LNCAP (cell line): ENCODE measurements at regions not wholly inside any gene's neighbourhood (a gene's known extent, or its start where the extent isn't known, plus 50 kb on each side); places are given as distances from the start of the nearest gene placed in this dataset.

ENCODE experiments used
- TF ChIP-seq, protein P1 (sequence below): fragments of 450-650 bp; IDR thresholded peaks from 2 replicates; pipeline ENCODE4 v1.5.1; 2017; ENCODE audit warnings: mild to moderate bottlenecking

- TF ChIP-seq, protein P1, sequence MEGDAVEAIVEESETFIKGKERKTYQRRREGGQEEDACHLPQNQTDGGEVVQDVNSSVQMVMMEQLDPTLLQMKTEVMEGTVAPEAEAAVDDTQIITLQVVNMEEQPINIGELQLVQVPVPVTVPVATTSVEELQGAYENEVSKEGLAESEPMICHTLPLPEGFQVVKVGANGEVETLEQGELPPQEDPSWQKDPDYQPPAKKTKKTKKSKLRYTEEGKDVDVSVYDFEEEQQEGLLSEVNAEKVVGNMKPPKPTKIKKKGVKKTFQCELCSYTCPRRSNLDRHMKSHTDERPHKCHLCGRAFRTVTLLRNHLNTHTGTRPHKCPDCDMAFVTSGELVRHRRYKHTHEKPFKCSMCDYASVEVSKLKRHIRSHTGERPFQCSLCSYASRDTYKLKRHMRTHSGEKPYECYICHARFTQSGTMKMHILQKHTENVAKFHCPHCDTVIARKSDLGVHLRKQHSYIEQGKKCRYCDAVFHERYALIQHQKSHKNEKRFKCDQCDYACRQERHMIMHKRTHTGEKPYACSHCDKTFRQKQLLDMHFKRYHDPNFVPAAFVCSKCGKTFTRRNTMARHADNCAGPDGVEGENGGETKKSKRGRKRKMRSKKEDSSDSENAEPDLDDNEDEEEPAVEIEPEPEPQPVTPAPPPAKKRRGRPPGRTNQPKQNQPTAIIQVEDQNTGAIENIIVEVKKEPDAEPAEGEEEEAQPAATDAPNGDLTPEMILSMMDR: no peak
Measured at GRCh38 chr6:115310156-115310555, 750.5 kb downstream of the FRK start.

- TF ChIP-seq, protein P1: no peak
Measured at GRCh38 chr6:115302731-115303130, 758.0 kb downstream of the FRK start.

DNA sequence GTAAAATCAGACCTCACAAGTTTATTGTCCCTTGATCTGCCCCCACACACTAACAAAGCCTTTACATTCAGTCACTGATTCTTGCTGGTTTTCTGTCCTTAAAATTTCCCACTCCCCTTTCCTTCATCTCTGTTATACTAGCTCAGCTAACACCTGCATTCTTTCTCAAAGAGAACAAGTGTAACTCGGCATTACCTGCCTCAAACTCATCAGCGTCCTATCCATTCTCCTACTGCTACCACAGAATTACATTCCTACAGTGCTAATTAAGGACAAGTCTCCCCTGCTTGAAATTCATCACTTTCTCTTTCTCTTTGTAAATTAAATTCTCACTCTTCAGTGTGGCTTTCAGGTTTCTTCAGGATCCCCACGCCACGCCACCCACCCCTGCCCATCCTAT is 773.2 kb downstream of the FRK start:
- TF ChIP-seq, protein P1: no peak

GRCh38 chr6:115276881-115277565 is 783.7 kb downstream of the FRK start:
- TF ChIP-seq, protein P1: no peak

GRCh38 chr6:115272311-115272710 is 788.4 kb downstream of the FRK start:
- TF ChIP-seq, protein P1: no peak

DNA sequence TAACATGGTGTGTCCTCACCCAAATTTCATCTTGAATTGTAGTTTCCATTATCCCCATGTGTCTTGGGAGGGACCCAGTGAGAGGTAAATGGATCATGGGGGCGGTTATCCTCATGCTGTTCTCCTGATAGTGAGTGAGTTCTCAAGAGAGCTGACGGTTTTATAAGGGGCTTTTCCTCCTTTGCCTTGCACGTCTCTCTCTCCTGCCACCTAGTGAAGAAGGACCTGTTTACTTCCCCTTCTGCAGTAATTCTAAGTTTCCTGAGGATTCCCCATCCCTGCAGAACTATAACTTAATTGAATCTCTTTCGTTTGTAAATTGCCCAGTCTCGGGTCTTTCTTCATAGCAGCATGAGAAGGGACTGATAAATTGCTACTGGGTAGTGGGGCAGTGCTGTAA is 789.3 kb downstream of the FRK start:
- TF ChIP-seq, protein P1: peak; percentile 16; the same call in 1 of the 2 replicates

DNA sequence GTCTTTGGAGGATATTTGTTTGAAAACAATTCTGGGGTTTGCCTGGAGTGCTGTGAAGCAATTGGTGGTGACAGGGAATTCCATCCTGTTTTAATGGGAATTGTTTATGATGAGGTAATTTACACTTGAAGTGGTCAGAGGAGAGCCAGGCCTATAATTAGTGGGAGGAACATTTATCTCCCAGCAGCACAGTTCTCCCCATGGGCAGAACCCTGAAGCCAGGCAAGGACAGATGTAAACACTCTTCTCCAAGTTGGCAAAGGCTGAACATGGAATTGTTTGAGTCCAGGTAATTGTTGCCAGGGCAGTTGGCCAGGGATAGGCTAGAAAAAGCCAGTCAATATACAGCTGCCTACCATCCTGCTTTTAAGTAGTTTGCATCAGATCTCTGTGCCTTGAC is 789.7 kb downstream of the FRK start:
- TF ChIP-seq, protein P1: no peak

GRCh38 chr6:115241373-115241772 is 819.3 kb downstream of the FRK start:
- TF ChIP-seq, protein P1: no peak
